Spinal cord (tissue), 9 donors: ENCODE measurements at regions not wholly inside any gene's neighbourhood (a gene's known extent, or its start where the extent isn't known, plus 50 kb on each side); places are given as distances from the start of the nearest gene placed in this dataset.
"Not testable (repeated sequence)": the region's sequence is repeated elsewhere in the genome, so short reads cannot be mapped to it uniquely, and the experiment has no call there.

Source experiments
- DNase-seq, 6 donors: peaks; one replicate each; pipeline versions ENCODE4 v3.0.0 to v3.0.0-alpha.2; 2013 to 2015; ENCODE audit warnings: low spot score in 6 of 6, low read depth in 4 of 6
- H3K27ac ChIP-seq: one replicate; pipeline ENCODE4 v1.5.1; 2013; ENCODE audit warnings: low read depth, low read length, control low read depth
- H3K27me3 ChIP-seq: one replicate; pipeline ENCODE4 v1.6.1; 2013; ENCODE audit warnings: low read length; ENCODE audit not compliant: control insufficient read depth, insufficient read depth
- H3K36me3 ChIP-seq: one replicate; pipeline ENCODE4 v1.6.1; 2013; ENCODE audit warnings: low read length; ENCODE audit not compliant: control insufficient read depth, insufficient read depth
- H3K4me1 ChIP-seq: one replicate; pipeline ENCODE4 v1.6.1; 2013; ENCODE audit warnings: low read length; ENCODE audit not compliant: control insufficient read depth, insufficient read depth
- H3K4me3 ChIP-seq: one replicate; pipeline ENCODE4 v1.5.1; 2013; ENCODE audit warnings: low read depth, low read length, control low read depth
- H3K9me3 ChIP-seq: one replicate; pipeline ENCODE4 v1.6.1; 2013; ENCODE audit warnings: low read length; ENCODE audit not compliant: control insufficient read depth, insufficient read depth
- WGBS: methylation state at CpG from one replicate; pipeline ENCODE4 v1.1.5; 2013; ENCODE audit warnings: missing lambda C conversion rate; ENCODE audit not compliant: insufficient coverage; 5-methylcytosine and 5-hydroxymethylcytosine counted together
- donor health status: healthy.

GRCh38 chr4:134490863-134491262, 289.3 kb upstream of the PABPC4L start:
- H3K4me3 ChIP-seq: no peak overlapping the region
- H3K27me3 ChIP-seq: no peaks in the 10 kb centered on the region
- H3K9me3 ChIP-seq: no peaks in the 10 kb centered on the region
- H3K4me1 ChIP-seq: no peaks in the 10 kb centered on the region
- no peak overlapping the region for H3K27ac ChIP-seq
- no peaks in the 10 kb centered on the region for H3K36me3 ChIP-seq
- no CpG with 5 or more reads among the region's 1 CpG for WGBS
- DNase-seq: no peak

GRCh38 chr4:134483514-134483913, 281.9 kb upstream of the PABPC4L start:
- DNase-seq, H3K4me1 ChIP-seq, H3K36me3 ChIP-seq, H3K4me3 ChIP-seq, H3K9me3 ChIP-seq, H3K27me3 ChIP-seq, H3K27ac ChIP-seq: not testable (repeated sequence)
- no CpG with 5 or more reads among the region's 3 CpGs for WGBS

- H3K9me3 ChIP-seq: peaks cover 5% of the 10 kb centered on the region
- H3K27ac ChIP-seq: no peak overlapping the region
- no peaks in the 10 kb centered on the region for H3K36me3 ChIP-seq
- no peak overlapping the region for H3K4me3 ChIP-seq
- H3K4me1 ChIP-seq: no peaks in the 10 kb centered on the region
- DNase-seq: no peak
- H3K27me3 ChIP-seq: no peaks in the 10 kb centered on the region
- no CpG with 5 or more reads among the region's 1 CpG for WGBS
Observed at GRCh38 chr4:134471569-134471968, 270.0 kb upstream of the PABPC4L start.

- Histone ChIP-seq H3K27ac (no peak overlapping the region), H3K9me3 (peaks cover 5% of the 10 kb centered on the region), H3K27me3 (no peaks in the 10 kb centered on the region), H3K36me3 (no peaks in the 10 kb centered on the region), H3K4me3 (no peak overlapping the region), H3K4me1 (no peaks in the 10 kb centered on the region)
- peak in 2 of 6 donors; percentile 17 to 20 for DNase-seq
- 20% methylated on average over 1 of the region's 2 CpGs for WGBS
Observed at GRCh38 chr4:134470544-134470943, 269.0 kb upstream of the PABPC4L start.

GRCh38 chr4:134465417-134465816, 263.8 kb upstream of the PABPC4L start:
- Histone ChIP-seq H3K4me1 (no peaks in the 10 kb centered on the region), H3K27me3 (no peaks in the 10 kb centered on the region), H3K27ac (no peak overlapping the region), H3K36me3 (no peaks in the 10 kb centered on the region), H3K9me3 (peaks cover 3% of the 10 kb centered on the region), H3K4me3 (no peak overlapping the region)
- DNase-seq: peak in 1 of 6 donors; percentile 4

- H3K36me3 ChIP-seq: no peaks in the 10 kb centered on the region
- 93% methylated on average over 2 of the region's 5 CpGs for WGBS
- no peak overlapping the region for H3K4me3 ChIP-seq
- H3K27me3 ChIP-seq: no peaks in the 10 kb centered on the region
- H3K4me1 ChIP-seq: no peaks in the 10 kb centered on the region
- no peak for DNase-seq
- H3K9me3 ChIP-seq: peaks cover 7% of the 10 kb centered on the region
- H3K27ac ChIP-seq: no peak overlapping the region
Observed at GRCh38 chr4:134463771-134464170, 262.2 kb upstream of the PABPC4L start.

GRCh38 chr4:134426821-134427220, 225.2 kb upstream of the PABPC4L start:
- Histone ChIP-seq H3K27ac (no peak overlapping the region), H3K4me3 (no peak overlapping the region), H3K36me3 (no peaks in the 10 kb centered on the region), H3K9me3 (no peaks in the 10 kb centered on the region), H3K4me1 (no peaks in the 10 kb centered on the region), H3K27me3 (no peaks in the 10 kb centered on the region)
- no peak for DNase-seq
- no CpG with 5 or more reads among the region's 1 CpG for WGBS

GRCh38 chr4:134425756-134426155, 224.2 kb upstream of the PABPC4L start:
- peak in 1 of 6 donors; percentile 62 for DNase-seq
- no CpG with 5 or more reads among the region's 3 CpGs for whole genome bisulfite sequencing
- Histone ChIP-seq H3K9me3 (no peaks in the 10 kb centered on the region), H3K4me3 (no peak overlapping the region), H3K36me3 (no peaks in the 10 kb centered on the region), H3K27ac (no peak overlapping the region), H3K27me3 (no peaks in the 10 kb centered on the region), H3K4me1 (no peaks in the 10 kb centered on the region)

GRCh38 chr4:134422776-134423175, 221.2 kb upstream of the PABPC4L start:
- no peak overlapping the region for H3K27ac ChIP-seq
- no CpG with 5 or more reads among the region's 1 CpG for WGBS
- no peaks in the 10 kb centered on the region for H3K36me3 ChIP-seq
- H3K4me3 ChIP-seq: no peak overlapping the region
- DNase-seq: peak in 2 of 6 donors; percentile 19 to 49
- H3K27me3 ChIP-seq: no peaks in the 10 kb centered on the region
- H3K4me1 ChIP-seq: no peaks in the 10 kb centered on the region
- H3K9me3 ChIP-seq: no peaks in the 10 kb centered on the region

GRCh38 chr4:134421734-134422133, 220.1 kb upstream of the PABPC4L start:
- Histone ChIP-seq H3K4me1 (no peaks in the 10 kb centered on the region), H3K4me3 (no peak overlapping the region), H3K36me3 (no peaks in the 10 kb centered on the region), H3K27ac (no peak overlapping the region), H3K27me3 (no peaks in the 10 kb centered on the region), H3K9me3 (no peaks in the 10 kb centered on the region)
- no CpG with 5 or more reads among the region's 3 CpGs for WGBS
- DNase-seq: no peak
